ENCODE measurements at regions not wholly inside any gene's neighbourhood (a gene's known extent, or its start where the extent isn't known, plus 50 kb on each side); places are given as distances from the start of the nearest gene placed in this dataset.

DNA sequence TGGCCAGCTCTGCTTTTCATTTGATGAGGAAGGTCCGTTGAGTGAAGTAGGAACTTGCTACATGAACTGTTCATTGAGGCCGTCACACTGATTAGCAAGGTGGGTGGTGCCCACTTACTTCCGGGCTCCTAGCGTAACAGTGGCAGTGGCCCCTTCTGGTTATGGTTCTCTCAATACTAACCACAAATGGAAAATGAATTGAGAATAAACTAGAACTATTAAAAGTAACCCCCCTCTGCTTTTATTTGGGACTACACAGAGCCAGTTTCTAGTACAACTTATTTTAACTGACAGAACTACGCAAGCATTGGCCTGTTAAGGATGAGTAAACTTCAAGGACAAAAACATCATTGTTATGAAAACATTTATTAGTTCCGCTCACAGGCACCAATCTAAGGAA is 519.1 kb downstream of the INHBA start:
- TF ChIP-seq, protein P1, sequence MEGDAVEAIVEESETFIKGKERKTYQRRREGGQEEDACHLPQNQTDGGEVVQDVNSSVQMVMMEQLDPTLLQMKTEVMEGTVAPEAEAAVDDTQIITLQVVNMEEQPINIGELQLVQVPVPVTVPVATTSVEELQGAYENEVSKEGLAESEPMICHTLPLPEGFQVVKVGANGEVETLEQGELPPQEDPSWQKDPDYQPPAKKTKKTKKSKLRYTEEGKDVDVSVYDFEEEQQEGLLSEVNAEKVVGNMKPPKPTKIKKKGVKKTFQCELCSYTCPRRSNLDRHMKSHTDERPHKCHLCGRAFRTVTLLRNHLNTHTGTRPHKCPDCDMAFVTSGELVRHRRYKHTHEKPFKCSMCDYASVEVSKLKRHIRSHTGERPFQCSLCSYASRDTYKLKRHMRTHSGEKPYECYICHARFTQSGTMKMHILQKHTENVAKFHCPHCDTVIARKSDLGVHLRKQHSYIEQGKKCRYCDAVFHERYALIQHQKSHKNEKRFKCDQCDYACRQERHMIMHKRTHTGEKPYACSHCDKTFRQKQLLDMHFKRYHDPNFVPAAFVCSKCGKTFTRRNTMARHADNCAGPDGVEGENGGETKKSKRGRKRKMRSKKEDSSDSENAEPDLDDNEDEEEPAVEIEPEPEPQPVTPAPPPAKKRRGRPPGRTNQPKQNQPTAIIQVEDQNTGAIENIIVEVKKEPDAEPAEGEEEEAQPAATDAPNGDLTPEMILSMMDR (IDR thresholded peaks at IDR 0.05) = no peak
- TF ChIP-seq EZH2 (IDR thresholded peaks at IDR 0.05) = no peak
- TF ChIP-seq EZH2phosphoT487 (IDR thresholded peaks at IDR 0.05) = no peak

All from neural progenitor cell (in vitro differentiated cells).